Cardiac muscle cell (in vitro differentiated cells and primary cell): ENCODE measurements at regions not wholly inside any gene's neighbourhood (a gene's known extent, or its start where the extent isn't known, plus 50 kb on each side); places are given as distances from the start of the nearest gene placed in this dataset.

Source experiments
- DNase-seq, 2 donors: peaks; one replicate each; pipeline versions ENCODE4 v3.0.0 to v3.0.0-alpha.2; 2010 to 2017; ENCODE audit warnings: low read depth in 1 of 2, low spot score in 1 of 2
- H3K27ac ChIP-seq: fragments of 200-600 bp; sonication (generic); 2 replicates; pipeline ENCODE4 v1.5.1; 2016
- H3K27me3 ChIP-seq: fragments of 200-600 bp; sonication (generic); 2 replicates; pipeline ENCODE4 v1.6.0; 2016; ENCODE audit warnings: control low read depth
- H3K36me3 ChIP-seq: fragments of 200-600 bp; sonication (generic); 2 replicates; pipeline ENCODE4 v1.5.1; 2016; ENCODE audit warnings: control low read depth
- H3K4me1 ChIP-seq: fragments of 200-600 bp; sonication (generic); 2 replicates; pipeline ENCODE4 v1.8.1; 2017; ENCODE audit warnings: low read depth, mild to moderate bottlenecking, mixed run types
- H3K4me3 ChIP-seq: fragments of 200-600 bp; sonication (generic); 2 replicates; pipeline ENCODE4 v1.5.1; 2016; ENCODE audit warnings: mild to moderate bottlenecking
- H3K9me3 ChIP-seq: fragments of 200-600 bp; sonication (generic); 2 replicates; pipeline ENCODE4 v1.5.1; 2017; ENCODE audit warnings: low read depth, mild to moderate bottlenecking, control low read depth
- TF ChIP-seq, protein P1 (sequence below): IDR thresholded peaks from 2 replicates; pipeline ENCODE4 v1.5.1; 2012; ENCODE audit warnings: low read depth, mild to moderate bottlenecking, low read length

- H3K36me3 ChIP-seq, result no peaks in the 10 kb centered on the region
Observed at GRCh38 chr15:85318732-85319076, 61.7 kb upstream of the AKAP13 start.

GRCh38 chr15:85324202-85324601 lies 56.2 kb upstream of the AKAP13 start:
- Histone ChIP-seq H3K27me3 (no peaks in the 10 kb centered on the region), H3K4me1 (peaks cover 12% of the 10 kb centered on the region), H3K27ac (no peak overlapping the region), H3K36me3 (no peaks in the 10 kb centered on the region), H3K9me3 (no peaks in the 10 kb centered on the region), H3K4me3 (no peak overlapping the region)
- peak in 1 of 2 donors; percentile 65 for DNase-seq
- TF ChIP-seq, protein P1, sequence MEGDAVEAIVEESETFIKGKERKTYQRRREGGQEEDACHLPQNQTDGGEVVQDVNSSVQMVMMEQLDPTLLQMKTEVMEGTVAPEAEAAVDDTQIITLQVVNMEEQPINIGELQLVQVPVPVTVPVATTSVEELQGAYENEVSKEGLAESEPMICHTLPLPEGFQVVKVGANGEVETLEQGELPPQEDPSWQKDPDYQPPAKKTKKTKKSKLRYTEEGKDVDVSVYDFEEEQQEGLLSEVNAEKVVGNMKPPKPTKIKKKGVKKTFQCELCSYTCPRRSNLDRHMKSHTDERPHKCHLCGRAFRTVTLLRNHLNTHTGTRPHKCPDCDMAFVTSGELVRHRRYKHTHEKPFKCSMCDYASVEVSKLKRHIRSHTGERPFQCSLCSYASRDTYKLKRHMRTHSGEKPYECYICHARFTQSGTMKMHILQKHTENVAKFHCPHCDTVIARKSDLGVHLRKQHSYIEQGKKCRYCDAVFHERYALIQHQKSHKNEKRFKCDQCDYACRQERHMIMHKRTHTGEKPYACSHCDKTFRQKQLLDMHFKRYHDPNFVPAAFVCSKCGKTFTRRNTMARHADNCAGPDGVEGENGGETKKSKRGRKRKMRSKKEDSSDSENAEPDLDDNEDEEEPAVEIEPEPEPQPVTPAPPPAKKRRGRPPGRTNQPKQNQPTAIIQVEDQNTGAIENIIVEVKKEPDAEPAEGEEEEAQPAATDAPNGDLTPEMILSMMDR, result no peak

More at GRCh38 chr15:85318732-85319076, 61.7 kb upstream of the AKAP13 start:
- no peaks in the 10 kb centered on the region for H3K27me3 ChIP-seq
- no peak overlapping the region for H3K27ac ChIP-seq
- H3K4me1 ChIP-seq, result peaks cover 14% of the 10 kb centered on the region
- H3K9me3 ChIP-seq, result no peaks in the 10 kb centered on the region
- no peak overlapping the region for H3K4me3 ChIP-seq
- TF ChIP-seq, protein P1, result no peak
- no peak for DNase-seq

DNA sequence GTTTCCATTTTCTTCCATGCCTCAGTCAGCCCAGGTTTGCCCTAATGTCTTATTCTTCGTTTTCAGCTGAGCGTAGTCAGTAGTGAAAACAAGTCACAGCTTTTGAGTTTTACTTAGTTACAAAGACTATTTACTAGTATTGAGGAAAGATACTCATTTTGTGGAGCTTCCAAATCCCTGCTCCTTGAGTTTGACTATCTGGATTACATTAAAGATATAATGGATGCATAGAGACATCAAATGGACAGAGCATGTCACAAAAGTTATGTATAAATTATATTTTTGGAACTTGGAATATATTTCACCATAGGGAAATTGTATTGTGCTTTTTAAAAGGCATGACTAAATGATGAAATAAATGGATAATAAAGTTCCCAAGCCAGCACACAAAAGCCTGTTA lies 54.6 kb upstream of the AKAP13 start:
- H3K9me3 ChIP-seq, result no peaks in the 10 kb centered on the region
- no peaks in the 10 kb centered on the region for H3K27me3 ChIP-seq
- TF ChIP-seq, protein P1, result no peak
- H3K27ac ChIP-seq, result no peak overlapping the region
- no peak for DNase-seq
- H3K4me1 ChIP-seq, result peaks cover 12% of the 10 kb centered on the region
- no peak overlapping the region for H3K4me3 ChIP-seq
- H3K36me3 ChIP-seq, result no peaks in the 10 kb centered on the region

- DNase-seq, result no peak
- no peak overlapping the region for H3K27ac ChIP-seq
- H3K36me3 ChIP-seq, result no peaks in the 10 kb centered on the region
- peaks cover 13% of the 10 kb centered on the region for H3K4me1 ChIP-seq
- TF ChIP-seq, protein P1, result no peak
- H3K9me3 ChIP-seq, result no peaks in the 10 kb centered on the region
- no peak overlapping the region for H3K4me3 ChIP-seq
- H3K27me3 ChIP-seq, result no peaks in the 10 kb centered on the region
Observed at GRCh38 chr15:85326291-85326690, 54.1 kb upstream of the AKAP13 start.

- H3K4me1 ChIP-seq, result peaks cover 20% of the 10 kb centered on the region
- H3K36me3 ChIP-seq, result no peaks in the 10 kb centered on the region
- H3K27ac ChIP-seq, result no peak overlapping the region
- H3K4me3 ChIP-seq, result no peak overlapping the region
- no peak for DNase-seq
- H3K27me3 ChIP-seq, result no peaks in the 10 kb centered on the region
- TF ChIP-seq, protein P1, result no peak
- H3K9me3 ChIP-seq, result no peaks in the 10 kb centered on the region
Observed at GRCh38 chr15:85327820-85328219, 52.6 kb upstream of the AKAP13 start.
